Cardiac muscle cell (in vitro differentiated cells and primary cell): ENCODE measurements at regions not wholly inside any gene's neighbourhood (a gene's known extent, or its start where the extent isn't known, plus 50 kb on each side); places are given as distances from the start of the nearest gene placed in this dataset.

Source experiments
- DNase-seq, 2 donors: peaks; one replicate each; pipeline versions ENCODE4 v3.0.0 to v3.0.0-alpha.2; 2010 to 2017; ENCODE audit warnings: low read depth in 1 of 2, low spot score in 1 of 2
- H3K27ac ChIP-seq: fragments of 200-600 bp; sonication (generic); 2 replicates; pipeline ENCODE4 v1.5.1; 2016
- H3K27me3 ChIP-seq: fragments of 200-600 bp; sonication (generic); 2 replicates; pipeline ENCODE4 v1.6.0; 2016; ENCODE audit warnings: control low read depth
- H3K36me3 ChIP-seq: fragments of 200-600 bp; sonication (generic); 2 replicates; pipeline ENCODE4 v1.5.1; 2016; ENCODE audit warnings: control low read depth
- H3K4me1 ChIP-seq: fragments of 200-600 bp; sonication (generic); 2 replicates; pipeline ENCODE4 v1.8.1; 2017; ENCODE audit warnings: low read depth, mild to moderate bottlenecking, mixed run types
- H3K4me3 ChIP-seq: fragments of 200-600 bp; sonication (generic); 2 replicates; pipeline ENCODE4 v1.5.1; 2016; ENCODE audit warnings: mild to moderate bottlenecking
- H3K9me3 ChIP-seq: fragments of 200-600 bp; sonication (generic); 2 replicates; pipeline ENCODE4 v1.5.1; 2017; ENCODE audit warnings: low read depth, mild to moderate bottlenecking, control low read depth
- TF ChIP-seq, protein P1 (sequence below): IDR thresholded peaks from 2 replicates; pipeline ENCODE4 v1.5.1; 2012; ENCODE audit warnings: low read depth, mild to moderate bottlenecking, low read length

DNA sequence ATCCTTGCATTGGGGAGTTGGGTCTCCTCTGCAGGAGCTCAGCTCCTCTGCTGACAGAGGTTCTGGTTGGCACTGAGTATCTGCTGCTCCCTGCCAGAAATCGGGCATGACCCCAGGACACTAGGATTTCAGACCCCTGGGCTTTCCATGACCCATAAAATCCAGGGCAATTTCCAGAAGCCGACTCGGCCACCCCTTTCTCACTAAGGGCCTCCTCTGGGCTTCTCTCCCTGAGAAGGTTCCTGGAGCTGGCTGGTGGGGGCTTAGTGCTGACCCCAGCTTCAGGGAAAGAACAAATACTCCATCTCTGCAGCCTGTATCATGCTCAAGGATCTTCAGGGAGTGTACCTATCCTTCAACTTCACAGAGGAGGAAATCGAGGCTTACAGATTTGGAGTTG, 603.4 kb downstream of the PTPRU start:
- H3K27me3 ChIP-seq, result no peaks in the 10 kb centered on the region
- H3K9me3 ChIP-seq, result no peaks in the 10 kb centered on the region
- no peak overlapping the region for H3K27ac ChIP-seq
- no peaks in the 10 kb centered on the region for H3K36me3 ChIP-seq
- no peak overlapping the region for H3K4me3 ChIP-seq
- TF ChIP-seq, protein P1, sequence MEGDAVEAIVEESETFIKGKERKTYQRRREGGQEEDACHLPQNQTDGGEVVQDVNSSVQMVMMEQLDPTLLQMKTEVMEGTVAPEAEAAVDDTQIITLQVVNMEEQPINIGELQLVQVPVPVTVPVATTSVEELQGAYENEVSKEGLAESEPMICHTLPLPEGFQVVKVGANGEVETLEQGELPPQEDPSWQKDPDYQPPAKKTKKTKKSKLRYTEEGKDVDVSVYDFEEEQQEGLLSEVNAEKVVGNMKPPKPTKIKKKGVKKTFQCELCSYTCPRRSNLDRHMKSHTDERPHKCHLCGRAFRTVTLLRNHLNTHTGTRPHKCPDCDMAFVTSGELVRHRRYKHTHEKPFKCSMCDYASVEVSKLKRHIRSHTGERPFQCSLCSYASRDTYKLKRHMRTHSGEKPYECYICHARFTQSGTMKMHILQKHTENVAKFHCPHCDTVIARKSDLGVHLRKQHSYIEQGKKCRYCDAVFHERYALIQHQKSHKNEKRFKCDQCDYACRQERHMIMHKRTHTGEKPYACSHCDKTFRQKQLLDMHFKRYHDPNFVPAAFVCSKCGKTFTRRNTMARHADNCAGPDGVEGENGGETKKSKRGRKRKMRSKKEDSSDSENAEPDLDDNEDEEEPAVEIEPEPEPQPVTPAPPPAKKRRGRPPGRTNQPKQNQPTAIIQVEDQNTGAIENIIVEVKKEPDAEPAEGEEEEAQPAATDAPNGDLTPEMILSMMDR, result no peak
- H3K4me1 ChIP-seq, result no peaks in the 10 kb centered on the region
- DNase-seq, result no peak

- Histone ChIP-seq H3K4me1 (no peaks in the 10 kb centered on the region), H3K27ac (no peak overlapping the region), H3K27me3 (no peaks in the 10 kb centered on the region), H3K36me3 (no peaks in the 10 kb centered on the region), H3K4me3 (no peak overlapping the region), H3K9me3 (no peaks in the 10 kb centered on the region)
- TF ChIP-seq, protein P1, result no peak
- DNase-seq, result no peak
Measured at GRCh38 chr1:29838738-29839320, 602.5 kb downstream of the PTPRU start.

GRCh38 chr1:29836651-29837646, 600.6 kb downstream of the PTPRU start:
- Histone ChIP-seq H3K36me3 (no peaks in the 10 kb centered on the region), H3K9me3 (no peaks in the 10 kb centered on the region), H3K4me1 (no peaks in the 10 kb centered on the region), H3K27me3 (no peaks in the 10 kb centered on the region), H3K27ac (no peak overlapping the region), H3K4me3 (no peak overlapping the region)
- DNase-seq, result no peak
- TF ChIP-seq, protein P1, result no peak

GRCh38 chr1:29835874-29836273, 599.6 kb downstream of the PTPRU start:
- Histone ChIP-seq H3K27me3 (no peaks in the 10 kb centered on the region), H3K27ac (no peak overlapping the region), H3K4me1 (no peaks in the 10 kb centered on the region), H3K36me3 (no peaks in the 10 kb centered on the region), H3K4me3 (no peak overlapping the region), H3K9me3 (no peaks in the 10 kb centered on the region)
- no peak for DNase-seq
- TF ChIP-seq, protein P1, result no peak

- TF ChIP-seq, protein P1, result no peak
- no peaks in the 10 kb centered on the region for H3K4me1 ChIP-seq
- no peak for DNase-seq
- H3K36me3 ChIP-seq, result no peaks in the 10 kb centered on the region
- H3K9me3 ChIP-seq, result no peaks in the 10 kb centered on the region
- H3K4me3 ChIP-seq, result no peak overlapping the region
- H3K27me3 ChIP-seq, result no peaks in the 10 kb centered on the region
- no peak overlapping the region for H3K27ac ChIP-seq
Measured at GRCh38 chr1:29835406-29835805, 599.1 kb downstream of the PTPRU start.
